Islet precursor cell (in vitro differentiated cells): ENCODE measurements at regions not wholly inside any gene's neighbourhood (a gene's known extent, or its start where the extent isn't known, plus 50 kb on each side); places are given as distances from the start of the nearest gene placed in this dataset.
A peak's percentile ranks its signal among the peaks of the same experiment; 100 is the strongest.
"Not testable (repeated sequence)": the region's sequence is repeated elsewhere in the genome, so short reads cannot be mapped to it uniquely, and the experiment has no call there.

Experiments used
- DNase-seq: peaks from one replicate; pipeline ENCODE4 v3.0.0-alpha.2; 2018

- peak; percentile 73 for DNase-seq
Observed at GRCh38 chr6:84635081-84635761, 129.2 kb downstream of the TBX18 start.

- DNase-seq = no peak
Observed at GRCh38 chr6:84633771-84634170, 130.6 kb downstream of the TBX18 start.

GRCh38 chr6:84626527-84626926, 137.9 kb downstream of the TBX18 start:
- DNase-seq = peak; percentile 55

- no peak for DNase-seq
Observed at GRCh38 chr6:84625506-84625905, 138.9 kb downstream of the TBX18 start.

DNA sequence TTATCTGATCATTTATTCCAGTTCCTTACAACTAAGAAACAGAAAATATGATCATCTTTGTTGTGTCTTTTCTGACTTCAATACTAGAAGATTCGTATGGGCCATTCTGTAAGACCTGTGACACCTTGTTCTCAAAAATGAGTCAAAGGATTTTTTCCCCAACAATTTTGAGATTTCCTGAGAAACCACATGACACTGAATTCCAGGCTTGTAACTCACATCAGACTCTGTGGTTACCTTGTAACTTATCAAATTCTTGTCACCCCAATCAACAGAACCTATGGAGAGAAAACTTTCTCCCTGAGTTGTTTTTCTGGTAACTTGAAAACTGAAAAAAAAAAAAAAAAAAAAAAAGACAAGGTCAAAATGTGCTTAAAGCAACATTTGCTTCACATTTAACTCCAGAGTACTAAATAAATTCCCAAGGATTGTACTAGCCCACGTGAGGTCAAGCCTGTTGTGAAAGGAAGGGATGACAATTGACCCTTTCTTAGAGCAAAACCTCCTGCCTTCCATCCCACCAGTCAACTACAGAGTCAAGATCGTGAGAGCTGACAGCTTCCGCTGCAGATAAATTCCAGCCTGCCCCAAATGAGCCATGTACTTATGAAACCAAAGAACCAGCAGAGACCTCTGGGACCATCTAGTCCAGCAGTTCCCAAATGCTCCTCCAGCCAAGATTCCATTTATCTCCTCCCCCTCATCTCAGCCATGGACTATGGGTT, 140.3 kb downstream of the TBX18 start:
- peak; percentile 62 for DNase-seq

DNA sequence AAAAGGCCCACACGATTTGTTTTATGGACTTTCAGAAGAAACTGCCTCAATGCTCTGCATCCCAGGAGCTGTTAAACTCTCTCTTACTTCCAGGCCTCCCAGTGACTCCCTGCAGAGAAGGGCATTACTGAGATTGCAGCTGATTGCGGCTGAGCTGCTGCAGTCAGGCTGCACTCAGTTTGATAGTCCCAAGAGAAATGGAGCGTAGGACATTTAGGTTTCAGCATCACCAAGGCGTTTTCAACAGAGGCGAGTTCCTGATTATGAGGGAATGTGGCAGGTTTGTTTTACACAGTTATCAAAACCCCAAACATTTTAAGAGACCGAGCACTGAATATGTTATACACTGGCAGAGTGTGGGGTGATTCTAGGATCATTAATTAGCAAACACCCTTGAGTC, 145.6 kb downstream of the TBX18 start:
- peak; percentile 71 for DNase-seq

- DNase-seq = peak; percentile 51
Observed at GRCh38 chr6:84618046-84618752, 146.2 kb downstream of the TBX18 start.

DNA sequence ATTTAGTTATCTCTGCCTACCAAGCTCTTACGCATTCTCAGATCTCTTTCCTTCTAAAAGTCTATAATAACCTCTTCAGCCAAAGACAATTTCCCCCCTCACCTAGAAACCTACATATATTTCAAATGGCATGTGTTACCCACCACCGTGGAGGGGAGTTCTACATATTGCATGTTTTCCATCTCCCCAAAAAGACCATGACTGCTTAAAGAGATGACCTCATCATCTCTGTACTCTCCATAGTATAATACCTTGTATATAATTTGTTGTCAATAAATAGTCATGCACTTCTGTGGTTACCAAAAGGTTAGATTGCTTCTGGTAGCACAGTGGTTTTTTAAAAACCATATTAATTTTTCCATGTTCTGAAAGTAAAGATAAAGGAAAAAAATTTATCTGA, 148.4 kb downstream of the TBX18 start:
- no peak for DNase-seq

- no peak for DNase-seq
Observed at GRCh38 chr6:84615113-84615850, 149.1 kb downstream of the TBX18 start.

- DNase-seq = no peak
Observed at GRCh38 chr6:84606860-84607259, 157.5 kb downstream of the TBX18 start.

- no peak for DNase-seq
Observed at GRCh38 chr6:84605298-84605697, 159.1 kb downstream of the TBX18 start.

GRCh38 chr6:84601366-84601765, 163.0 kb downstream of the TBX18 start:
- no peak for DNase-seq

DNA sequence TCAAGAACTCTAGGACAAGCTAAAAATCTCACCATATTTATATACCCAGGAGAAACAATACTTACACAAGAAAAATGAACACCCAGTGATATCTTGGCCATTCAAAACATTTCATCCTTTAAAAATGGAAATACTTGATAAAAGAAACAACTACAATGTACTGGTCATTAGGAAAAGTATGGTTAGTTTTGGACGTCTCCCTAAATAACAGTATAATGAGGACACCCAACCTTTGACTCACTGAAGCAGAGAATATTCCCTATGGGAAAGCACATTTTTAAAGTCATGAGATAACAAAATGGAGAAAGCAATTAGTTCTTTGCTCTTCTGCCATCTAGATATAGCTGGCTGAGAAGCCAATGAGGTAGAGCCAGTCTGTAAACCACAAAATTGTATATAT, 164.4 kb downstream of the TBX18 start:
- no peak for DNase-seq

- no peak for DNase-seq
Observed at GRCh38 chr6:84597238-84597875, 167.0 kb downstream of the TBX18 start.

DNA sequence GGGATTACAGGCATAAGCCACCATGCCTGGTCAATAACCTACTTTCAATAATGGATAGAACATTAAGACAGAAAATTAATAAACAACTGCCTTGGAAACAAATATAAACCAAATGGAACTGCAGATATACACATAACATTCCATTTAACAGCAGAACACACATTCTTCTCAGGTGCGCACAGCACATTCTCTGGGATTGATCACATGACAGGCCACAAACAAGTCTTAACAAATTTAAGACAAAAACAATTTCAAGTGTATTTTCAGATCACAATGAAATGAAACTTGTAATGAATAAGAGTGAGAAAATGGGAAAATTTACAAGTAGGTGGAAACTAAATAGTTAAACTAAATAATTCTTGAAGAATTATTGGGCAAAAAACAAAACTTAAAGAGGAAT, 167.9 kb downstream of the TBX18 start:
- no peak for DNase-seq

DNA sequence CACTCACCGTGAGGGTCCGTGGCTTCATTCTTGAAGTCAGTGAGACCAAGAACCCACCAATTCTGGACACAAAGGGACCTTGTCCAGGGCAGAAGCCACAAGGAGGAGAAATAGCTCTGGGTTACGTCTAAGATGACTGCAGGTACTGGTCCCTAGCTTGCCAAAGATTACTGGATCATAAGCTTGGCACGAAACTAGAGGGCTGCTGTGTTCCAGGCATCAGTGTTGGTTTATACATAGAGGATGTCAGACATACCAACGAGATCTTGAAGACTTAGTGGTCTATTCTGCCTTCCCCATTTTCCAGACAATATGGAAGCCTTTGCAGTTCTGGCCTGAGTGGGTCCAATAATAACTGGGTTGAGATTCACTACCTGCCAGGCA, 175.7 kb downstream of the TBX18 start:
- DNase-seq = no peak

DNA sequence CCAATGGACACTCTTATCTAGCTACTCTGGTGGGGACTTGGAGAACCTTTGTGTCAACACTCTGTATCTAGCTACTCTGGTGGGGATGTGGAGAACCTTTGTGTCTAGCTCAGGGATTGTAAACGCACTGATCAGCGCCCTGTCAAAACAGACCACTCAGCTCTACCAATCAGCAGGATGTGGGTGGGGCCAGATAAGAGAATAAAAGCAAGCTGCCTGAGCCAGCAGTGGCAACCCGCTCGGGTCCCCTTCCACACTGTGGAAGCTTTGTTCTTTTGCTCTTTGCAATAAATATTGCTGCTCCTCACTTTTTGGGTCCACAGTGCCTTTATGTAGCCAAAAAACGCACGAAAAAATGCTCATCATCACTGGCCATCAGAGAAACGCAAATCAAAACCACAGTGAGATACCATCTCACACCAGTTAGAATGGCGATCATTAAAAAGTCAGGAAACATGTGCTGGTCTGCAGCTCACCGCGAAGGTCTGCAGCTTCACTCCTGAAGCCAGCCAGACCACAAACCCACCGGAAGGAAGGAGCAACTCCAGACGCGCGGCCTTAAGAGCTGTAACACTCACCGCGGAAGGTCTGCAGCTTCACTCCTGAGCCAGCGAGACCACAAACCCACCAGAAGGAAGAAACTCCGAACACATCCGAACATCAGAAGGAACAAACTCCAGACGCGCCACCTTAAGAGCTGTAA, 176.3 kb downstream of the TBX18 start:
- not testable (repeated sequence) for DNase-seq

- DNase-seq = not testable (repeated sequence)
Observed at GRCh38 chr6:84587202-84587940, 177.0 kb downstream of the TBX18 start.

DNA sequence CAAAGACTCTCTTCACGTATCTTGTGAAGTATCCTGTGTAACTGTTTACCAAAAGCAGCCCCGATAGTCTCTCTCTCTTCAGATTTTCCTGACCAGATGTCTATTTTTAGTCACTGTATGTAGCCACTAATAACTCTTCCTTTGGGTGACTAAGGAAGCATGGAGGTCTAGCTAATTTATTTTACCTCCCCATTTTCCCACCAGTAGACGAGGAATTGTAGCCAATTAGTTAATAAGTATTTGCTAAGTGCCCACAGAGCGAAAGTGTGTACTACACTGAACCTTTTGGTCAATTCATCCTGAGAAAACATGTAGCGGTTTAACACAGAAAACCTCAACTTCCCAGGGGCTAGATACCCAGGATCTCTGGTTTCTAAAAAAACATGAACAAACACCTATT, 180.6 kb downstream of the TBX18 start:
- no peak for DNase-seq

- DNase-seq = no peak
Observed at GRCh38 chr6:84582997-84583396, 181.4 kb downstream of the TBX18 start.

DNA sequence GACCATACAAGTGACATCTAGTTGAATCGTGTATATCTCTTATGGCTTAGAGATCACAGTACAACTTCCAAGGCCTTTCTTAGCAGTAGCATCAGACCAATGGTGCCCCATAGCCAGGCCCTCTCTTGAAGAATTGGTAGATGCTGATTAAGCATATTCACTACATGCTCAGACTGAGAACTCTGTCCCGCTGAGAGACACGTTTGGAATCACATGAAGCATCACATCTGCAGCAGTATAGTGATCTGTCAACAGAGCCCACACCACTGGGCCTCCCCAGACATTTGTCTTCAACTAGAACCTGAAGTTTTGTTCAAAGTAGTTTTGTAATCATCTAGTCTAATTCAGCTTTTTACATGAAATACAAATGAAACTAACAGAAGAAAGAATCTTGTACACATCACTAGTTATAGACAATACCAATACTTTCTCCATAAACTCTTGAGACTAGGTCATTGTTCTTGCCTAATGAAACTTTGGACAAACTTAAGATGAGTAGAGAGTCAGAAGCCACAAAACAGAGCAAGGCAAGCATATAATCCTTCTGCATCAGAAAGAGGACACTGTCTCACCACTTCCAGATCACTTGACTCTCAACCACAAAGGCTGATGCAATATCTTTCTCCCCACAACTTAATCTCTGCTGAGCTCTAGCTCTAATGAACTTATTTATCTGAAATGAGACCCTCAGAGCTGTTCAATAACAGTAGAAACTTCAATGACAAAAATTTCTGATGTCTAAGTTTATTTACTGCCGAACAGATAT, 182.7 kb downstream of the TBX18 start:
- DNase-seq = no peak
